HG03108 (cell line): ENCODE measurements at regions not wholly inside any gene's neighbourhood (a gene's known extent, or its start where the extent isn't known, plus 50 kb on each side); places are given as distances from the start of the nearest gene placed in this dataset.

ENCODE experiments used
- ATAC-seq: cut with Tn5 transposase; IDR thresholded peaks from one replicate; pipeline ENCODE4 v1.9.1; 2021; ENCODE audit warnings: moderate library complexity; ENCODE audit not compliant: unreplicated experiment

- no peak for ATAC-seq
Measured at GRCh38 chr2:147712051-147712450, 132.8 kb upstream of the ACVR2A start.

DNA sequence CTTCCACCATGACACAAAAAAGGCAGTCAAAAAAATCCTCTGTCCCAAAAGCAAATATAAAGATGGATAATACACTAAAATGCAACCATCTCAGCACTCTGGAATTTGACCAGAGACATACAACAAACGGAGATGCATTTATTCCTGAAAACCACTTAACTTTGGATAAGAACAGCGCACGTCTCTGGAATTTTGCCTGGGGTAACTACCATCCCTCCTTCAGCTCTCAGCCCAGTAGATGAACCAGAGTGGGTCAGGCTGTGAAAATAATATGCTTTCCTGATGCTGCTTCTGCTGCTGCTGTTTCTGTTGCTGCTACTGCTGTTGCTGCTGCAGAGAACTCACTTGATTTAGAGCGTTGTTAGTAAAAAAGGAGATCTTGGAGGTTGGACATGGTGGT, 133.8 kb upstream of the ACVR2A start:
- ATAC-seq, result no peak

DNA sequence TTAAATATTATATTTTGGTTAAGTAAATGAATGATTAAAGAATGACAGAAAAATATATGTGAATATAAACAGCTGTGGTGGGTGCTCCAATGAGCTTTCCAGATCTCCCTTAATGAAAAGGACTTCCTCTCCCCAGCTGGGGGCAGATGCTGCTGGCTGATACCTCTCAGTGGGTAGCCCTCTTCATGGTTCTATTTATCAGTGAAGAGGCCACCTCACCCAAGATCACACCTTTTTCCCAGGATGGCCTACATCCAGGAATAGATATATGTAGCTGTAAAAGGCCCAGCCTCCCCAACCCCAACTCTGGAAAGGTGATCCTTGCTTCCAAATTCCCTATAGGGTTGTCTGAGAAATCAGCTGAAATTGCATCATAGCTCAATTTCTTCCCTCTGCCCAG, 135.2 kb upstream of the ACVR2A start:
- no peak for ATAC-seq

- no peak for ATAC-seq
Measured at GRCh38 chr2:147703171-147703570, 141.7 kb upstream of the ACVR2A start.

DNA sequence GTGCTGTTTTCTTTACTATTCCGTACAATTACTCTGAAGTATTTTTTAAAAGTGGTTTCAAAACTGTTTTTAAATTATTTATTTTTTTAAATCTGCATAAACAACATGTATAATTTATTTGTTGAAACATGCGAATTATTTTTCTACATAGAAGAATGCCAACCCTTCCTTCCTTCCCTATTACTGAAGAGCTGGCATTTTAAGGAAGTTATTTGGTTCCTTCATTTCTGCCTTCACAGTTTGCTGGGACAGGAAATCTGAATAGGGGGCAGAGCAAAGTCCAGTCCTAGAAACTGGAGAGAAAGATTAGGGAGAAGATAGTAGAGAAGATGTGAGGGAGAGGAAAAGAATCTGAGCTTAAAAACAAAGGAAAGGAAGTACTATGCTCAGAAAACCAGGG, 146.7 kb upstream of the ACVR2A start:
- no peak for ATAC-seq

- ATAC-seq, result no peak
Measured at GRCh38 chr2:147696426-147696825, 148.4 kb upstream of the ACVR2A start.

- ATAC-seq, result peak; percentile 99
Measured at GRCh38 chr2:147689220-147689909, 155.5 kb upstream of the ACVR2A start.

- ATAC-seq, result no peak
Measured at GRCh38 chr2:147688242-147688641, 156.6 kb upstream of the ACVR2A start.

GRCh38 chr2:147686365-147686764, 158.5 kb upstream of the ACVR2A start:
- ATAC-seq, result no peak

- ATAC-seq, result no peak
Measured at GRCh38 chr2:147684903-147685302, 159.9 kb upstream of the ACVR2A start.

GRCh38 chr2:147683380-147683779, 161.4 kb upstream of the ACVR2A start:
- no peak for ATAC-seq

- no peak for ATAC-seq
Measured at GRCh38 chr2:147681093-147681492, 163.7 kb upstream of the ACVR2A start.

DNA sequence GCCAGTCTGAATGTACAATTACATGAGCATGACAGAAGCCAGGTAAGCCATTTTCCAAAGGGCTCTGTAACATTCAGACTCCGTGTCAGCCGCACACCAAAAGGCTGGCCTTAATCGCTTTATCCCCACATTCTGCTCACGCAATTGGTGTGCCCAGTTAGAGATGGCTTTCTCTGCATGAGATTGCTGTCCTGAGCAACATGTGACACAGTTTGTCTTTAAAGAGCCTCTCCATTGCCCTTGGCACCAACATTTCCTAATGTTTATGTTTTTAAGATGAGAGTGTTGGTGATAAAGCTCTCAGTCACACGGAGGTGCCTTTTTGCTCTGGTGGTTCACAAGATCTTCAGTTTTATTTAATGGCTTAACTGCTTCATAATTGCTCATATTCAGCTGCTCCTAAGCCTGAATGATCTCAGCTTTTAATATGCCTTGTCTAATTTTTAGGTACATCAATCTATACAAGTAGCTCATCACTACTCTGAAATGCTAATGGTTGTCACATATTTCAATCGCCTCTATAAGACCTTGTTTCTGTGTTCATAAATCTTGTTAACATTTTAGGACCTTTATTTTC, 164.8 kb upstream of the ACVR2A start:
- no peak for ATAC-seq

DNA sequence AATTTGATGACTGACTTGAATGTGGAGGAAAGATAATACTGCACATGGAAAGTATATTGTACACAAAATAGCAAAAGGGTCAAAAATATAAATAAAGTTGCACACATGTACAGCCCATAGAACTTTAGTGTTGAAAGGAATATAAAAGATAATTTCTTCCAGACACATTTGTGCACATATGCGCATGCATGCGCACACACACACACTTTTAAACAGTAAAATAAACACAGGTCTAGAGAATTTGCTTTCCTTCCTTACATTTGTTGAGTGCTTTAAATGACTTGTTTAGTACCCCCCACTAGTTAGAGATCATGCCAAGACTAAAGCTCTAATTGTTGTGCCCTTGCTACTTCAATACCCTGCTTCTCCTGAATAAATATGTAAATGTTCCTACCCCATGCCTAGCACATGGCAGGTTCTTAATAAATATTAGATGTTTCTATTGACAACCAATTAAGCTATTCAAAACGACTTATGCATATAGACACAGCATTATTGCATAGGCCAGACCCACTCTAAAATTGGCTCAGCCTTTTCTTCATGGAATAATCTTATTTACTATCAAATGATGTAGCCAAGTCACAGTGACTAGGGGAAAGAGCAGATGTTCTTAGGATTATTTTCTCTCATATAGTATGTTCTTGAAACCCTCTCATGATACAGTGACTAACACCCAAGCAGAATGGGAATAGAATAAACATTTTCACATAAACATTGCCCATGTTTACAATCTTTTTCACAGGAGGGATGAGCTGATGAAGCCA, 165.5 kb upstream of the ACVR2A start:
- ATAC-seq, result no peak

GRCh38 chr2:147665105-147665504, 179.7 kb upstream of the ACVR2A start:
- ATAC-seq, result no peak

- no peak for ATAC-seq
Measured at GRCh38 chr2:147663962-147664361, 180.9 kb upstream of the ACVR2A start.

GRCh38 chr2:147663153-147663961, 181.5 kb upstream of the ACVR2A start:
- peak; percentile 82 for ATAC-seq

DNA sequence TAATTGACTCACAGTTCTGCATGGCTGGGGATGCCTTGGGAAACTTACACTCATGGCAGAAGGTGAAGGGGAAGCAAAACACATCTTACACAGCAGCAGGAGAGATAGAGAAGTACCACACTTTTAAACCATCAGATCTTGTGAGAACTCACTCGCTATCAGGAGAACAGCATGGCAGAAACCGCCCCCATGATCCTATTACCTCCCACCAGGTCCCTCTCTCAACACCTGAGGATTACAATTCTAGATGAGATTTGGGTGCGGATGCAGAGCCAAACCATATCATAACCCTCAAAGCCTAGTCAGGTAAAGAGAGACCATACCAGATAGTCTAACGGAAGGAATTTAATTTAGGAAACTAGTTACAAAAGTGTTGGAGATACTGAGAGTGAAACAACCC, 182.6 kb upstream of the ACVR2A start:
- ATAC-seq, result no peak

- no peak for ATAC-seq
Measured at GRCh38 chr2:147660680-147661079, 184.1 kb upstream of the ACVR2A start.

- ATAC-seq, result no peak
Measured at GRCh38 chr2:147659051-147659450, 185.8 kb upstream of the ACVR2A start.
